B cell (primary cell): ENCODE measurements at regions not wholly inside any gene's neighbourhood (a gene's known extent, or its start where the extent isn't known, plus 50 kb on each side); places are given as distances from the start of the nearest gene placed in this dataset.

Experiments used
- ATAC-seq: fragments of 200-7000 bp; cut with Tn5 transposase; one replicate; pipeline ENCODE4 v1.10.0; 2021; ENCODE audit warnings: low read depth, mild to moderate bottlenecking, moderate number of reproducible peaks, moderate library complexity
- CTCF ChIA-PET: fragments of 350-600 bp; sonication (Branson Sonifier 250); formaldehyde crosslinking; loops from one replicate; lab custom pipeline; 2021; ENCODE audit warnings: antibody characterized with exemption, inconsistent platforms; lab: Charles Lee
- POLR2A ChIA-PET: fragments of 350-600 bp; sonication (Branson Sonifier 250); formaldehyde crosslinking; loops from one replicate; lab custom pipeline; 2021; ENCODE audit warnings: antibody characterized with exemption; lab: Charles Lee
- DNase-seq: peaks from one replicate; pipeline ENCODE4 v3.0.0; 2013
- H2AFZ ChIP-seq: 2 replicates; pipeline ENCODE4 v1.6.1; 2012; ENCODE audit warnings: mild to moderate bottlenecking, low read depth, low read length; ENCODE audit not compliant: insufficient read depth, poor library complexity, severe bottlenecking
- H3K27ac ChIP-seq, 2 donors: 1 replicate in 1 of 2; 2 replicates in 1 of 2; pipeline ENCODE4 v1.5.1; 2012 to 2013; ENCODE audit warnings: low read length in 2 of 2, mild to moderate bottlenecking in 2 of 2, moderate library complexity in 1 of 2
- H3K27me3 ChIP-seq, 4 experiments: fragments of 200-600 bp in 1 of 4; sonication (generic) in 1 of 4; replicated peaks in 1 of 4; 1 replicate in 2 of 4; 2 replicates in 2 of 4; pipeline versions ENCODE4 v1.6.1 to v1.7.0; 2013 to 2016; ENCODE audit warnings: low read length in 3 of 4, mild to moderate bottlenecking in 2 of 4, mixed read lengths in 1 of 4, moderate library complexity in 1 of 4; ENCODE audit not compliant: insufficient read depth in 4 of 4, control insufficient read depth in 3 of 4; ENCODE audit errors: control extremely low read depth in 1 of 4
- H3K36me3 ChIP-seq, 2 experiments: replicated peaks in 1 of 2; 1 replicate in 1 of 2; 2 replicates in 1 of 2; pipeline versions ENCODE4 v1.6.1 to v1.7.1; 2013; ENCODE audit warnings: low read length in 1 of 2; ENCODE audit not compliant: insufficient read depth in 2 of 2, control insufficient read depth in 1 of 2; ENCODE audit errors: control extremely low read depth in 1 of 2, extremely low read depth in 1 of 2
- H3K4me1 ChIP-seq, 2 donors: fragments of 200-600 bp in 1 of 2; sonication (generic) in 1 of 2; 1 replicate in 1 of 2; 2 replicates in 1 of 2; pipeline versions ENCODE4 v1.5.1 to v1.6.1; 2013 to 2017; ENCODE audit warnings: low read length in 2 of 2; ENCODE audit not compliant: control insufficient read depth in 2 of 2, insufficient read depth in 2 of 2
- H3K4me2 ChIP-seq: replicated peaks from 2 replicates; pipeline ENCODE3; 2012; ENCODE audit warnings: mild to moderate bottlenecking, low read depth, low read length; ENCODE audit not compliant: poor library complexity, severe bottlenecking
- H3K4me3 ChIP-seq, 5 experiments: fragments of 200-600 bp in 1 of 5; sonication (generic) in 1 of 5; 1 replicate in 3 of 5; 2 replicates in 2 of 5; pipeline versions ENCODE4 v1.5.1 to v1.7.0; 2011 to 2016; ENCODE audit warnings: low read length in 4 of 5, mild to moderate bottlenecking in 4 of 5, low read depth in 2 of 5, control low read depth in 1 of 5, moderate library complexity in 1 of 5; ENCODE audit not compliant: insufficient read depth in 1 of 5; ENCODE audit errors: control extremely low read depth in 1 of 5, extremely low read depth in 1 of 5
- H3K79me2 ChIP-seq: fragments of 200-600 bp; sonication (generic); one replicate; pipeline ENCODE4 v1.6.0; 2016; ENCODE audit warnings: low read length; ENCODE audit not compliant: control insufficient read depth, insufficient read depth
- H3K9ac ChIP-seq: fragments of 200-600 bp; sonication (generic); 2 replicates; pipeline ENCODE4 v1.6.1; 2017; ENCODE audit warnings: mild to moderate bottlenecking, low read length, moderate library complexity
- H3K9me3 ChIP-seq, 3 donors: one replicate each; pipeline versions ENCODE4 v1.6.1 to v1.7.1; 2013; ENCODE audit warnings: low read length in 2 of 3; ENCODE audit not compliant: control insufficient read depth in 2 of 3, insufficient read depth in 1 of 3; ENCODE audit errors: control extremely low read depth in 1 of 3
- H4K20me1 ChIP-seq: 2 replicates; pipeline ENCODE4 v1.6.0; 2012; ENCODE audit warnings: mild to moderate bottlenecking, low read length; ENCODE audit not compliant: insufficient read depth, control insufficient read depth, poor library complexity, severe bottlenecking
- H3K27ac Mint-ChIP-seq: one replicate; pipeline ENCODE4 v1.8.0; 2021; ENCODE audit warnings: mixed read lengths
- H3K27me3 Mint-ChIP-seq: one replicate; pipeline ENCODE4 v1.8.0; 2021; ENCODE audit warnings: mixed read lengths
- H3K4me1 Mint-ChIP-seq: one replicate; pipeline ENCODE4 v1.8.0; 2021; ENCODE audit warnings: mixed read lengths
- H3K4me3 Mint-ChIP-seq: one replicate; pipeline ENCODE4 v1.8.0; 2021; ENCODE audit warnings: mixed read lengths
- H3K9me3 Mint-ChIP-seq: one replicate; pipeline ENCODE4 v1.8.0; 2022; ENCODE audit warnings: mixed read lengths; ENCODE audit not compliant: insufficient read depth
- EZH2 ChIP-seq: IDR thresholded peaks from 2 replicates; pipeline ENCODE4 v1.6.1; 2012; ENCODE audit warnings: borderline replicate concordance, low read depth, mild to moderate bottlenecking, moderate library complexity, low read length; ENCODE audit not compliant: insufficient read depth, poor library complexity, severe bottlenecking
- WGBS: methylation state at CpG from one replicate; pipeline ENCODE4 v1.1.5; 2013; ENCODE audit warnings: missing lambda C conversion rate; ENCODE audit not compliant: insufficient coverage; 5-methylcytosine and 5-hydroxymethylcytosine counted together
- intact Hi-C: fragments of 100-400 bp; cut with micrococcal nuclease; formaldehyde crosslinking; loops from one replicate; pipeline ENCODE4 v1.10.0; 2022
- TF ChIP-seq, protein P1 (sequence below): fragments of 200-600 bp; IDR thresholded peaks from one replicate; pipeline ENCODE4 v1.8.0; 2022; ENCODE audit warnings: antibody characterized with exemption, mild to moderate bottlenecking

DNA sequence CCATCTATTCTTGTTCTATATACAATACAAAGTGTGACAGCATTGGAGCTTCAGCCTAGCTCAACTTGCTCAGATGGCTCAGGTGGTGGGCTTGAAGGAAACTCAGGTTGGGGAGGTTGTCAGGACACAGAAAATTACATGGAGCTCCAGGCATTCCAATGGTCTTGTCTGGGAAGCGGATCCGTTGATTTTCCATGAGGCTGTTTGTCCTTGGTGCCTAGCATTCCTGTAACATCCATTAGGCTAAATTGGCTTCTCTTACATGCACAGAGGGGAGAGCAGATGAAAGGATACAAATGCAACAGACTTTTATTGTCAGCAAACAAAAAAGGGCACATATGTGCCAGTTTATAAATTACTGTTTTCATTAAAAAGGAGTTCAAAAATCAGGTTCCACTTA, 75.5 kb upstream of the OTX2 start:
- ATAC-seq (no peak), DNase-seq (no peak)
- no peak overlapping the region for H3K27ac Mint-ChIP-seq
- intact Hi-C loops, result no loop called here
- H3K4me1 Mint-ChIP-seq, result no peaks in the 10 kb centered on the region
- Histone ChIP-seq H3K9me3 (no peaks in the 10 kb centered on the region), H4K20me1 (no peaks in the 10 kb centered on the region), H2AFZ (no peak overlapping the region), H3K9ac (no peak overlapping the region), H3K27ac (no peak overlapping the region), H3K36me3 (no peaks in the 10 kb centered on the region), H3K79me2 (no peaks in the 10 kb centered on the region), H3K4me1 (no peaks in the 10 kb centered on the region), H3K4me2 (no peak overlapping the region), H3K4me3 (no peak overlapping the region), H3K27me3 (no peaks in the 10 kb centered on the region)
- WGBS, result no CpG with 5 or more reads among the region's 2 CpGs
- ChIA-PET CTCF (no interaction called here), POLR2A (no interaction called here)
- no peak overlapping the region for H3K4me3 Mint-ChIP-seq
- H3K9me3 Mint-ChIP-seq, result no peaks in the 10 kb centered on the region
- H3K27me3 Mint-ChIP-seq, result peaks cover 21% of the 10 kb centered on the region
- TF ChIP-seq, protein P1, sequence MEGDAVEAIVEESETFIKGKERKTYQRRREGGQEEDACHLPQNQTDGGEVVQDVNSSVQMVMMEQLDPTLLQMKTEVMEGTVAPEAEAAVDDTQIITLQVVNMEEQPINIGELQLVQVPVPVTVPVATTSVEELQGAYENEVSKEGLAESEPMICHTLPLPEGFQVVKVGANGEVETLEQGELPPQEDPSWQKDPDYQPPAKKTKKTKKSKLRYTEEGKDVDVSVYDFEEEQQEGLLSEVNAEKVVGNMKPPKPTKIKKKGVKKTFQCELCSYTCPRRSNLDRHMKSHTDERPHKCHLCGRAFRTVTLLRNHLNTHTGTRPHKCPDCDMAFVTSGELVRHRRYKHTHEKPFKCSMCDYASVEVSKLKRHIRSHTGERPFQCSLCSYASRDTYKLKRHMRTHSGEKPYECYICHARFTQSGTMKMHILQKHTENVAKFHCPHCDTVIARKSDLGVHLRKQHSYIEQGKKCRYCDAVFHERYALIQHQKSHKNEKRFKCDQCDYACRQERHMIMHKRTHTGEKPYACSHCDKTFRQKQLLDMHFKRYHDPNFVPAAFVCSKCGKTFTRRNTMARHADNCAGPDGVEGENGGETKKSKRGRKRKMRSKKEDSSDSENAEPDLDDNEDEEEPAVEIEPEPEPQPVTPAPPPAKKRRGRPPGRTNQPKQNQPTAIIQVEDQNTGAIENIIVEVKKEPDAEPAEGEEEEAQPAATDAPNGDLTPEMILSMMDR, result no peak
- TF ChIP-seq EZH2, result no peak

DNA sequence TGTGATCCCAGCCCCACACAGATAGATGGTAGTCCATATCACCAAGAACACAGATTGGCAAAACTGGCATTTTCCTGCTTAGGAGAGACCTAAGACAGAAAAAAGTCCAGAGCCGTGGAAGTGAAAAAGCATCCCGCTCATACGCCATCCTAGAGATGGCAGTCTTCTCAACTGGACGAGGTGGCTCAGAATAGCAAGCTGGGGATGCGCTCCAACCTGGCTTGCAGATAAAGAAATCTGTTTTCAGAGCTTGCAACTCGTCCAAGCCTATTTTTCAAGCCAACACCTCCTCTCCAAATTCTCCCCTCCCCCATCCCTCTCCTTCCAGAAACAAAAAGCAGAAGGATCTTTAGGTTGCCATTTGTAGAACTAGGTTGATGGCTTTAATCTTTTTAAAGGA, 74.3 kb upstream of the OTX2 start:
- intact Hi-C loops, result no loop called here
- H3K27me3 ChIP-seq, result no peaks in the 10 kb centered on the region
- Mint-ChIP-seq H3K27ac (no peak overlapping the region), H3K27me3 (peaks cover 24% of the 10 kb centered on the region), H3K9me3 (no peaks in the 10 kb centered on the region), H3K4me1 (no peaks in the 10 kb centered on the region), H3K4me3 (no peak overlapping the region)
- no peaks in the 10 kb centered on the region for H3K9me3 ChIP-seq
- no peak for ATAC-seq
- H3K36me3 ChIP-seq, result no peaks in the 10 kb centered on the region
- no peak for TF ChIP-seq EZH2
- TF ChIP-seq, protein P1, result no peak
- CTCF ChIA-PET, result no interaction called here
- no peak overlapping the region for H3K4me3 ChIP-seq
- H4K20me1 ChIP-seq, result no peaks in the 10 kb centered on the region
- H3K27ac ChIP-seq, result no peak overlapping the region
- WGBS, result 74% methylated on average over 5 of the region's 6 CpGs
- no peak overlapping the region for H3K4me2 ChIP-seq
- no peak overlapping the region for H3K9ac ChIP-seq
- no peaks in the 10 kb centered on the region for H3K79me2 ChIP-seq
- H2AFZ ChIP-seq, result no peak overlapping the region
- POLR2A ChIA-PET, result no interaction called here
- DNase-seq, result no peak
- H3K4me1 ChIP-seq, result no peaks in the 10 kb centered on the region
